GM19238 (cell line): ENCODE measurements at regions not wholly inside any gene's neighbourhood (a gene's known extent, or its start where the extent isn't known, plus 50 kb on each side); places are given as distances from the start of the nearest gene placed in this dataset.

Source experiments
- DNase-seq: peaks from one replicate; pipeline ENCODE4 v3.0.0; 2011; ENCODE audit warnings: low spot score; ENCODE audit not compliant: insufficient read length

GRCh38 chr12:105982022-105982421, 156.7 kb downstream of the NUAK1 start:
- DNase-seq: no peak

- DNase-seq: no peak
These were observed 155.0 kb downstream of the NUAK1 start for GRCh38 chr12:105983622-105984320.

- no peak for DNase-seq
These were observed 153.4 kb downstream of the NUAK1 start for GRCh38 chr12:105985383-105985782.

GRCh38 chr12:105986779-105987684, 151.7 kb downstream of the NUAK1 start:
- no peak for DNase-seq

GRCh38 chr12:105987685-105988035, 151.1 kb downstream of the NUAK1 start:
- DNase-seq: no peak

GRCh38 chr12:105992849-105993740, 145.7 kb downstream of the NUAK1 start:
- no peak for DNase-seq

GRCh38 chr12:105993766-105994555, 144.8 kb downstream of the NUAK1 start:
- DNase-seq: no peak

- DNase-seq: no peak
These were observed 142.8 kb downstream of the NUAK1 start for GRCh38 chr12:105995961-105996431.

GRCh38 chr12:105998561-105998960, 140.2 kb downstream of the NUAK1 start:
- no peak for DNase-seq

- no peak for DNase-seq
These were observed 138.2 kb downstream of the NUAK1 start for GRCh38 chr12:106000382-106001104.

GRCh38 chr12:106001105-106001836, 137.5 kb downstream of the NUAK1 start:
- DNase-seq: no peak

- no peak for DNase-seq
These were observed 136.9 kb downstream of the NUAK1 start for GRCh38 chr12:106001837-106002218.

GRCh38 chr12:106003297-106003696, 135.5 kb downstream of the NUAK1 start:
- no peak for DNase-seq

- DNase-seq: no peak
These were observed 134.5 kb downstream of the NUAK1 start for GRCh38 chr12:106004289-106004688.

- DNase-seq: no peak
These were observed 132.4 kb downstream of the NUAK1 start for GRCh38 chr12:106006382-106006781.

- no peak for DNase-seq
These were observed 131.8 kb downstream of the NUAK1 start for GRCh38 chr12:106006940-106007339.

- no peak for DNase-seq
These were observed 128.0 kb downstream of the NUAK1 start for GRCh38 chr12:106010741-106011140.
